Upper lobe of left lung (tissue), 6 donors: ENCODE measurements at regions not wholly inside any gene's neighbourhood (a gene's known extent, or its start where the extent isn't known, plus 50 kb on each side); places are given as distances from the start of the nearest gene placed in this dataset.
A peak's percentile ranks its signal among the peaks of the same experiment; 100 is the strongest.

Source experiments
- ATAC-seq, 2 donors: fragments of 200-7000 bp; cut with Tn5 transposase; one replicate each; pipeline ENCODE4 v1.9.1; 2022; ENCODE audit warnings: mild to moderate bottlenecking in 2 of 2, moderate library complexity in 2 of 2; ENCODE audit not compliant: low FRiP score in 2 of 2
- DNase-seq, 2 donors: peaks; one replicate each; pipeline ENCODE4 v3.0.0-alpha.2; 2019 to 2020
- H3K27ac ChIP-seq, 4 donors: fragments of 200-600 bp; sonication (generic); one replicate each; pipeline ENCODE4 v1.5.1; 2016 to 2019
- H3K27me3 ChIP-seq, 4 donors: fragments of 200-600 bp; sonication (generic); one replicate each; pipeline ENCODE4 v1.5.1; 2017 to 2019
- H3K36me3 ChIP-seq, 4 donors: fragments of 200-600 bp; sonication (generic); one replicate each; pipeline ENCODE4 v1.5.1; 2016 to 2019
- H3K4me1 ChIP-seq, 4 donors: fragments of 200-600 bp; sonication (generic); one replicate each; pipeline ENCODE4 v1.5.1; 2018 to 2019
- H3K4me3 ChIP-seq, 4 donors: fragments of 200-600 bp; sonication (generic); one replicate each; pipeline ENCODE4 v1.5.1; 2017 to 2019; ENCODE audit warnings: mild to moderate bottlenecking in 2 of 4, moderate library complexity in 1 of 4
- H3K9me3 ChIP-seq, 4 donors: fragments of 200-600 bp; sonication (generic); one replicate each; pipeline ENCODE4 v1.5.1; 2018 to 2019
- EP300 ChIP-seq, 4 donors: sonication (generic); formaldehyde crosslinking; IDR thresholded peaks; one replicate each; pipeline ENCODE4 v1.5.1; 2017; ENCODE audit warnings: antibody characterized with exemption in 4 of 4, control low read depth in 2 of 4
- POLR2A ChIP-seq, 4 donors: fragments of 450-650 bp; IDR thresholded peaks; one replicate each; pipeline ENCODE4 v1.5.1; 2016 to 2017; ENCODE audit warnings: antibody characterized with exemption in 4 of 4, mild to moderate bottlenecking in 2 of 4
- POLR2AphosphoS5 ChIP-seq, 2 donors: sonication (generic); formaldehyde crosslinking; IDR thresholded peaks; one replicate each; pipeline ENCODE4 v1.5.1; 2017; ENCODE audit warnings: antibody characterized with exemption in 2 of 2
- whole genome bisulfite sequencing, 2 donors: methylation state at CpG; one replicate each; pipeline ENCODE4 v1.1.5; 2017 to 2018; 5-methylcytosine and 5-hydroxymethylcytosine counted together
- TF ChIP-seq, protein P1 (sequence below), 6 experiments: fragments of 450-650 bp in 4 of 6; fragments of 200-600 bp in 2 of 6; sonication (generic) in 2 of 6; IDR thresholded peaks; one replicate each; pipeline ENCODE4 v1.5.1; 2016 to 2019; ENCODE audit warnings: antibody characterized with exemption in 6 of 6
- donor health status: DM: no; HTN: no; CAD: no; lungs with moderate emphysema.
- donor health status: DM: no; HTN: yes; CAD: no; lungs with severe emphysema.

DNA sequence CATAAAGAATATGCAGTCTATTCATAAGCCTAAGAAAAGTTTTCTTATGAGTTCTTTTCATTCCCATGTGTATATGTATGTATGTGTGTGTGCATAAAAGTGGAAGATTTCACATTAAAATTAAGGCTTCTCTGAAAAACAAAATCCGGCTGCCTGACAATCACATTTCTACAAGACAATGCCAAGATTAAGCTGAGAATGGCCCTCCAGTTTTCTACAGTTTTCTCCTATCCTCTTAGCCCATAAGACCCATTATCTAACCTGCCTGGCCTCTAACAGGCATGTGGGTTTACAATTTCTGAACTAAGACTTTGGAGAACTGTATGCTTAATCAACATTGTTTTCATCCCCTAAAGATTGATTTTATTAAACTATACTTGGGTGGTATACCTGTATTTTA lies 446.0 kb upstream of the SEMA3A start:
- 77 to 83% methylated on average over 1 of the region's 1 CpG for WGBS, 2 donors
- no peaks in the 10 kb centered on the region for H3K36me3 ChIP-seq
- peaks cover 0 to 3% (median 0%) of the 10 kb centered on the region in 4 donors for H3K4me1 ChIP-seq
- no peak overlapping the region for H3K27ac ChIP-seq
- peaks cover 0 to 3% (median 0%) of the 10 kb centered on the region in 4 donors for H3K9me3 ChIP-seq
- H3K27me3 ChIP-seq: no peaks in the 10 kb centered on the region
- no peak overlapping the region for H3K4me3 ChIP-seq
- no peak for DNase-seq
- ATAC-seq: no peak
- TF ChIP-seq POLR2A (IDR thresholded peaks at IDR 0.05) (no peak), POLR2AphosphoS5 (IDR thresholded peaks at IDR 0.05) (no peak), EP300 (IDR thresholded peaks at IDR 0.05) (no peak)
- TF ChIP-seq, protein P1, sequence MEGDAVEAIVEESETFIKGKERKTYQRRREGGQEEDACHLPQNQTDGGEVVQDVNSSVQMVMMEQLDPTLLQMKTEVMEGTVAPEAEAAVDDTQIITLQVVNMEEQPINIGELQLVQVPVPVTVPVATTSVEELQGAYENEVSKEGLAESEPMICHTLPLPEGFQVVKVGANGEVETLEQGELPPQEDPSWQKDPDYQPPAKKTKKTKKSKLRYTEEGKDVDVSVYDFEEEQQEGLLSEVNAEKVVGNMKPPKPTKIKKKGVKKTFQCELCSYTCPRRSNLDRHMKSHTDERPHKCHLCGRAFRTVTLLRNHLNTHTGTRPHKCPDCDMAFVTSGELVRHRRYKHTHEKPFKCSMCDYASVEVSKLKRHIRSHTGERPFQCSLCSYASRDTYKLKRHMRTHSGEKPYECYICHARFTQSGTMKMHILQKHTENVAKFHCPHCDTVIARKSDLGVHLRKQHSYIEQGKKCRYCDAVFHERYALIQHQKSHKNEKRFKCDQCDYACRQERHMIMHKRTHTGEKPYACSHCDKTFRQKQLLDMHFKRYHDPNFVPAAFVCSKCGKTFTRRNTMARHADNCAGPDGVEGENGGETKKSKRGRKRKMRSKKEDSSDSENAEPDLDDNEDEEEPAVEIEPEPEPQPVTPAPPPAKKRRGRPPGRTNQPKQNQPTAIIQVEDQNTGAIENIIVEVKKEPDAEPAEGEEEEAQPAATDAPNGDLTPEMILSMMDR (IDR thresholded peaks at IDR 0.05): no peak

DNA sequence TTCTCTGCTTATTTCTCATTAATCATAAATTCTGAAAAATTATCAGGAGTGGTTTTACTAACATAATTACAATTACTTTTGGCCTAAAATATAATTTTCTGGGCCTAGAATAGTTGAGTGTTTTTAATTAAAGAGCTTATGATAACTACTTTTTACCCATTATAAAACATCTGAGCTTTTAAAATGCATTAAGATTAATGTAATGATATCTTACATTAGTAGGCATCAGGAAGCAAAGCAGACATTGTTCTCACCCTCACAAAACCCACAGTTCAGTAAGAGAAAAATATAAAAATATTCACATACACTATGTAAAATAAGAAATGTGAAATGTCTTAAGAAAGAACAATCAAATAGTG lies 443.7 kb upstream of the SEMA3A start:
- Histone ChIP-seq H3K4me1 (peaks cover 0 to 3% (median 0%) of the 10 kb centered on the region in 4 donors), H3K36me3 (no peaks in the 10 kb centered on the region), H3K27me3 (no peaks in the 10 kb centered on the region), H3K4me3 (no peak overlapping the region), H3K9me3 (peaks cover 0 to 5% (median 1%) of the 10 kb centered on the region in 4 donors), H3K27ac (no peak overlapping the region)
- DNase-seq: no peak
- ATAC-seq: no peak
- TF ChIP-seq POLR2A (IDR thresholded peaks at IDR 0.05): no peak

DNA sequence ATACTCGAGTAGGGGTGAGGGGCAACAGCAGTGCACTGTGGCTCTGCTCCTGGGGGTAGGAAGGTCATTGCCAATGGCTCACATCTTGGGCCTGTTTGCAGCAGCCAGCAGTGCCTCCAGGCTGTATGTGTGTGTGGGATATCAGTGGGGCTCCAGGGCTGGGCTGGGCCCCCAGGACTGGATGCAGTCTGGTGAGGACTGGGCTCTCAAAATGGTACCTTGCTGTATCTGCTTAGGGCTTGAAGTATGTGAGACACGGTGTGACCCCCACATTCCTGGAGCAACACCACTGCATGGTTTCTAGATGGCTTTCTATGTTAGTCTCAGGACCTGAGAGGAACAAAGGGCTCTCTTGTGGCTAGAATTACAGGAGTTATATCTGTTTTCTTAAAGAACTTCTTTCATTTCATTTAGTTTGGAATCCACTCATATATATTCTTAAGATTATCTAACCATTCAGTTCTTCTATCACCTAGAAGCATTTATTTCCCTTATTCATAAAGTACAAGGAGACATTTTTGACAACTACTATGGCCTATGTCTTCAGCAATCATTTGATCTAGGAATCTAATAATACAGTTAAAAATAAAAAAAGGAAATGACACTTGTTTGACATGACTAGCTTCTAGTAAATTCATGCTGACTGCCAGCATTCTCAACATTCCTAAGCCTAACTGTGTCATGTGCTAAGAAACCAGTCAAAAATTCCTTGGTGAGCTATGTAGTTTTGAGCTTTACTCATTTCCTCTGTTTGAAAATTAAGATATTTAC lies 443.2 kb upstream of the SEMA3A start:
- H3K27ac ChIP-seq: no peak overlapping the region

DNA sequence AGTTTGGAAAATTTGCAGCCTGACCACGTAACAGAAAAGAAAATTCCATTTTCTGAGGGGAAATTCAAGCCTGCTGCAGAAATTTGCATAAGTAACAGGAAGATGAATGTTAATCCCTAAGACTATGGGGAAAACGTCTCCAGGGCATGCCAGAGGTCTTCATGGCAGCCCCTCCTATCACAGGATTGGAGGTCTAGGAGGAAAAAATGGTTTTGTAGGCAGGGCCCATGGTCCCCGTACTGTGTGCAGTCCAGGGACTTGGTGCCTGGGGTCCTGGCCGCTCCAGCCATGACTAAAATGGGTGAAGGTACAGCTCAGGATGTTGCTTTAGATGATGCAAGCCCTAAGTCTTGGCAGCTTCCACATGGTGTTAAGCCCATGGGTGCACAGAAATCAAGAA lies 437.3 kb upstream of the SEMA3A start:
- Histone ChIP-seq H3K36me3 (no peaks in the 10 kb centered on the region), H3K27ac (no peak overlapping the region), H3K9me3 (peaks cover 0 to 21% (median 5%) of the 10 kb centered on the region in 4 donors), H3K4me1 (no peaks in the 10 kb centered on the region), H3K4me3 (no peak overlapping the region), H3K27me3 (no peaks in the 10 kb centered on the region)
- no peak for TF ChIP-seq POLR2AphosphoS5 (IDR thresholded peaks at IDR 0.05)
- no peak for TF ChIP-seq POLR2A (IDR thresholded peaks at IDR 0.05)
- TF ChIP-seq, protein P1 (IDR thresholded peaks at IDR 0.05): no peak
- WGBS, 2 donors: 73 to 88% methylated on average over 3 to 4 of the region's 4 CpGs
- ATAC-seq (no peak), DNase-seq (no peak)

More for the DNA sequence above, 443.2 kb upstream of the SEMA3A start:
- ATAC-seq (peak; percentile 28 to 51), DNase-seq (no peak)
- Histone ChIP-seq H3K9me3 (peaks cover 0 to 11% (median 1%) of the 10 kb centered on the region in 4 donors), H3K27me3 (no peaks in the 10 kb centered on the region), H3K36me3 (no peaks in the 10 kb centered on the region), H3K4me3 (no peak overlapping the region), H3K4me1 (peaks cover 0 to 3% (median 0%) of the 10 kb centered on the region in 4 donors)
- 79 to 88% methylated on average over 2 of the region's 2 CpGs for WGBS, 2 donors
- no peak for TF ChIP-seq POLR2AphosphoS5 (IDR thresholded peaks at IDR 0.05)

DNA sequence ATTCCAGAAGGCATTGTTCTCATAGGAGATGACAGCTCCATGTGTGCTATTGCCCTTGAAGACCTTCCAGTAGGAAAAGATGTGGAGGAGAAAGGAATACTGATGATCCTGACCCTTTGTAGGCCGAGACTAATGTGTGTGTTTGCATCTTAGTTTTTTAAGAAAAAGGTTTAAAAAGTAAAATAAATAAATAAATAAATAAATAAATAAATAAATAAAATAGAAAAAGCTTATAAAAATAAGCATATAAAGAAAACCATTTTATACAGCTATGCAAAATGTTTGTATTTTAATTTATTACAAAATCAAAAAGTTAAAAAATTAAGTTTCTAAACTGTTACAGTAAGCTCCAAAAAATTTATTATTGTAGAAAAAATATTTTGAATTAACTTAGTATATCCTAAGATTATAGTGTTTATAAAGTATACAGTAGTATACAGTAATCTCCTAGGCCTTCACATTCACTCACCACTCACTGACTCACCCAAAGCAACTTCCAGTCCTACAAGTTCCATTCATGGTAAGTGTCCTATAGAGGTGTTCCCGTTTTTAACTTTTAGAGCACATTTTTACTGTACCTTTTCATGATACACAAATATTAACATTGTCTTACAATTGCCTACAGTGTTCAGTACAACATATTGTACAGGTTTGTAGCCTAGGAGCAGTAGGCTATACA lies 435.2 kb upstream of the SEMA3A start:
- no peaks in the 10 kb centered on the region for H3K4me1 ChIP-seq
- DNase-seq (no peak), ATAC-seq (no peak)
- no peak for TF ChIP-seq EP300 (IDR thresholded peaks at IDR 0.05)
- TF ChIP-seq POLR2A (IDR thresholded peaks at IDR 0.05): no peak
- TF ChIP-seq, protein P1 (IDR thresholded peaks at IDR 0.05): no peak
- TF ChIP-seq POLR2AphosphoS5 (IDR thresholded peaks at IDR 0.05): no peak
- 75 to 95% methylated on average over 2 of the region's 2 CpGs for WGBS, 2 donors
- no peaks in the 10 kb centered on the region for H3K36me3 ChIP-seq
- H3K4me3 ChIP-seq: no peak overlapping the region
- peaks cover 0 to 17% (median 4%) of the 10 kb centered on the region in 4 donors for H3K9me3 ChIP-seq
- H3K27me3 ChIP-seq: no peaks in the 10 kb centered on the region
- H3K27ac ChIP-seq: no peak overlapping the region
